ENCODE measurements at regions not wholly inside any gene's neighbourhood (a gene's known extent, or its start where the extent isn't known, plus 50 kb on each side); places are given as distances from the start of the nearest gene placed in this dataset.

- Mint-ChIP-seq H3K4me3 (no peak overlapping the region), H3K9me3 (ENCODE audit: low read depth) (no peaks in the 10 kb centered on the region), H3K27me3 (no peaks in the 10 kb centered on the region), H3K36me3 (ENCODE audit: low read depth) (no peaks in the 10 kb centered on the region), H3K27ac (no peak overlapping the region), H3K4me1 (no peaks in the 10 kb centered on the region)
- ChIA-PET POLR2A (no interaction called here), CTCF (interaction anchor here (0.7 kb wide), 1 partner anchor 493 kb away, joined by 3 read pairs; no protein-coding TSS in a partner anchor)
- ATAC-seq (no peak), DNase-seq (no peak)
- intact Hi-C loops (cut with DNase I, micrococcal nuclease) = no loop called here
Measured at GRCh38 chr3:189455641-189456417, 175.4 kb upstream of the TP63 start.

- ChIA-PET CTCF (no interaction called here), POLR2A (no interaction called here)
- no peaks in the 10 kb centered on the region for H3K4me1 Mint-ChIP-seq
- ATAC-seq (no peak), DNase-seq (no peak)
- no peaks in the 10 kb centered on the region for H3K27me3 Mint-ChIP-seq
- no peak overlapping the region for H3K4me3 Mint-ChIP-seq
- H3K27ac Mint-ChIP-seq = no peak overlapping the region
- H3K36me3 Mint-ChIP-seq (ENCODE audit: low read depth) = no peaks in the 10 kb centered on the region
- intact Hi-C loops (cut with DNase I, micrococcal nuclease) = no loop called here
- no peaks in the 10 kb centered on the region for H3K9me3 Mint-ChIP-seq (ENCODE audit: low read depth)
Measured at GRCh38 chr3:189457201-189457607, 174.0 kb upstream of the TP63 start.

- ChIA-PET POLR2A (no interaction called here), CTCF (no interaction called here)
- no peaks in the 10 kb centered on the region for H3K9me3 Mint-ChIP-seq (ENCODE audit: low read depth)
Measured at GRCh38 chr3:189457631-189458412, 173.4 kb upstream of the TP63 start.

GRCh38 chr3:189458528-189458927, 172.7 kb upstream of the TP63 start:
- H3K9me3 Mint-ChIP-seq (ENCODE audit: low read depth) = no peaks in the 10 kb centered on the region
- peaks cover 2% of the 10 kb centered on the region for H3K4me1 Mint-ChIP-seq
- ATAC-seq (no peak), DNase-seq (no peak)
- CTCF ChIA-PET = interaction anchor here (0.7 kb wide), 1 partner anchor 1610 kb away, joined by 3 read pairs; no protein-coding TSS in a partner anchor
- intact Hi-C loops (cut with DNase I, micrococcal nuclease) = no loop called here
- H3K27ac Mint-ChIP-seq = no peak overlapping the region
- POLR2A ChIA-PET = no interaction called here
- H3K27me3 Mint-ChIP-seq = no peaks in the 10 kb centered on the region
- no peak overlapping the region for H3K4me3 Mint-ChIP-seq
- H3K36me3 Mint-ChIP-seq (ENCODE audit: low read depth) = peaks cover 2% of the 10 kb centered on the region

More at GRCh38 chr3:189457631-189458412, 173.4 kb upstream of the TP63 start:
- DNase-seq = no peak
- Mint-ChIP-seq H3K36me3 (ENCODE audit: low read depth) (peaks cover 2% of the 10 kb centered on the region), H3K4me3 (no peak overlapping the region), H3K27ac (no peak overlapping the region), H3K4me1 (peaks cover 2% of the 10 kb centered on the region), H3K27me3 (no peaks in the 10 kb centered on the region)
- intact Hi-C loops (cut with DNase I, micrococcal nuclease) = no loop called here
- no peak for ATAC-seq

GRCh38 chr3:189459231-189459630, 172.0 kb upstream of the TP63 start:
- Mint-ChIP-seq H3K4me1 (peaks cover 2% of the 10 kb centered on the region), H3K27me3 (no peaks in the 10 kb centered on the region)
- no peak for ATAC-seq

GRCh38 chr3:189460511-189460910, 170.7 kb upstream of the TP63 start:
- ATAC-seq (no peak), DNase-seq (no peak)
- no peaks in the 10 kb centered on the region for H3K27me3 Mint-ChIP-seq
- H3K9me3 Mint-ChIP-seq (ENCODE audit: low read depth) = no peaks in the 10 kb centered on the region
- intact Hi-C loops (cut with DNase I, micrococcal nuclease) = no loop called here
- no peak overlapping the region for H3K4me3 Mint-ChIP-seq
- CTCF ChIA-PET = interaction anchor here (0.7 kb wide), 1 partner anchor 467 kb away, joined by 3 read pairs; no protein-coding TSS in a partner anchor
- peaks cover 2% of the 10 kb centered on the region for H3K4me1 Mint-ChIP-seq
- H3K36me3 Mint-ChIP-seq (ENCODE audit: low read depth) = peaks cover 2% of the 10 kb centered on the region
- no peak overlapping the region for H3K27ac Mint-ChIP-seq
- POLR2A ChIA-PET = no interaction called here

More at GRCh38 chr3:189459231-189459630, 172.0 kb upstream of the TP63 start:
- intact Hi-C loops (cut with DNase I, micrococcal nuclease) = no loop called here
- Mint-ChIP-seq H3K36me3 (ENCODE audit: low read depth) (peaks cover 2% of the 10 kb centered on the region), H3K4me3 (no peak overlapping the region), H3K9me3 (ENCODE audit: low read depth) (no peaks in the 10 kb centered on the region), H3K27ac (no peak overlapping the region)
- ChIA-PET CTCF (interaction anchor here (0.7 to 0.8 kb wide), 2 partner anchors 217 to 1609 kb away, joined by 3 read pairs; no protein-coding TSS in a partner anchor), POLR2A (no interaction called here)
- DNase-seq = no peak

- intact Hi-C loops (cut with DNase I, micrococcal nuclease) = no loop called here
- H3K36me3 Mint-ChIP-seq (ENCODE audit: low read depth) = peaks cover 2% of the 10 kb centered on the region
Measured at GRCh38 chr3:189464799-189465198, 166.4 kb upstream of the TP63 start.

GRCh38 chr3:189466004-189466403, 165.2 kb upstream of the TP63 start:
- H3K4me3 Mint-ChIP-seq = no peak overlapping the region
- no peak overlapping the region for H3K27ac Mint-ChIP-seq
- ChIA-PET CTCF (no interaction called here), POLR2A (no interaction called here)
- ATAC-seq = no peak
- intact Hi-C loops (cut with DNase I, micrococcal nuclease) = no loop called here
- peaks cover 2% of the 10 kb centered on the region for H3K4me1 Mint-ChIP-seq
- H3K9me3 Mint-ChIP-seq (ENCODE audit: low read depth) = no peaks in the 10 kb centered on the region
- peaks cover 2% of the 10 kb centered on the region for H3K36me3 Mint-ChIP-seq (ENCODE audit: low read depth)
- no peaks in the 10 kb centered on the region for H3K27me3 Mint-ChIP-seq
- no peak for DNase-seq

More at GRCh38 chr3:189464799-189465198, 166.4 kb upstream of the TP63 start:
- H3K27ac Mint-ChIP-seq = no peak overlapping the region
- no peaks in the 10 kb centered on the region for H3K27me3 Mint-ChIP-seq
- H3K9me3 Mint-ChIP-seq (ENCODE audit: low read depth) = no peaks in the 10 kb centered on the region
- peaks cover 2% of the 10 kb centered on the region for H3K4me1 Mint-ChIP-seq
- no peak overlapping the region for H3K4me3 Mint-ChIP-seq
- no peak for ATAC-seq
- ChIA-PET CTCF (interaction anchor here (1.2 kb wide), 1 partner anchor 15 kb away, joined by 3 read pairs; no protein-coding TSS in a partner anchor), POLR2A (no interaction called here)
- DNase-seq = no peak

- Mint-ChIP-seq H3K4me3 (no peak overlapping the region), H3K9me3 (ENCODE audit: low read depth) (no peaks in the 10 kb centered on the region), H3K4me1 (peaks cover 2% of the 10 kb centered on the region), H3K27me3 (no peaks in the 10 kb centered on the region), H3K36me3 (ENCODE audit: low read depth) (peaks cover 1% of the 10 kb centered on the region), H3K27ac (no peak overlapping the region)
- intact Hi-C loops (cut with DNase I, micrococcal nuclease) = no loop called here
- ATAC-seq = no peak
- POLR2A ChIA-PET = interaction anchor here (0.6 kb wide), 1 partner anchor 9 kb away, joined by 3 read pairs; no protein-coding TSS in a partner anchor
- no peak for DNase-seq
- CTCF ChIA-PET = no interaction called here
Measured at GRCh38 chr3:189467451-189467850, 163.7 kb upstream of the TP63 start.

GRCh38 chr3:189474944-189475343, 156.2 kb upstream of the TP63 start:
- CTCF ChIA-PET = no interaction called here
- H3K9me3 Mint-ChIP-seq (ENCODE audit: low read depth) = no peaks in the 10 kb centered on the region

GRCh38 chr3:189477614-189478013, 153.6 kb upstream of the TP63 start:
- Mint-ChIP-seq H3K4me1 (no peaks in the 10 kb centered on the region), H3K4me3 (no peak overlapping the region), H3K36me3 (ENCODE audit: low read depth) (no peaks in the 10 kb centered on the region), H3K9me3 (ENCODE audit: low read depth) (no peaks in the 10 kb centered on the region), H3K27ac (no peak overlapping the region), H3K27me3 (no peaks in the 10 kb centered on the region)
- ATAC-seq = no peak
- ChIA-PET CTCF (interaction anchor here (0.6 kb wide), 1 partner anchor 10 kb away, joined by 3 read pairs; no protein-coding TSS in a partner anchor), POLR2A (no interaction called here)
- intact Hi-C loops (cut with DNase I, micrococcal nuclease) = no loop called here
- DNase-seq = no peak

More at GRCh38 chr3:189474944-189475343, 156.2 kb upstream of the TP63 start:
- intact Hi-C loops (cut with DNase I, micrococcal nuclease) = no loop called here
- Mint-ChIP-seq H3K36me3 (ENCODE audit: low read depth) (no peaks in the 10 kb centered on the region), H3K27ac (no peak overlapping the region), H3K4me3 (no peak overlapping the region), H3K4me1 (no peaks in the 10 kb centered on the region), H3K27me3 (no peaks in the 10 kb centered on the region)
- ATAC-seq (no peak), DNase-seq (no peak)
- POLR2A ChIA-PET = no interaction called here
